ENCODE measurements at regions not wholly inside any gene's neighbourhood (a gene's known extent, or its start where the extent isn't known, plus 50 kb on each side); places are given as distances from the start of the nearest gene placed in this dataset.

GRCh38 chr9:129549139-129549538 lies 71.8 kb downstream of the C9orf50 start:
- TF ChIP-seq CTCF (IDR thresholded peaks at IDR 0.05) (no peak), POLR2AphosphoS5 (IDR thresholded peaks at IDR 0.05) (no peak), POLR2A (IDR thresholded peaks at IDR 0.05) (no peak), EP300 (IDR thresholded peaks at IDR 0.05) (no peak)
